ENCODE measurements at regions not wholly inside any gene's neighbourhood (a gene's known extent, or its start where the extent isn't known, plus 50 kb on each side); places are given as distances from the start of the nearest gene placed in this dataset.

- TF ChIP-seq CTCF (IDR thresholded peaks at IDR 0.05) (no peak), POLR2AphosphoS5 (IDR thresholded peaks at IDR 0.05) (no peak), POLR2A (IDR thresholded peaks at IDR 0.05) (no peak)
These were observed 1000.9 kb downstream of the AGBL1 start for GRCh38 chr15:87080547-87080946.
